ENCODE measurements at regions not wholly inside any gene's neighbourhood (a gene's known extent, or its start where the extent isn't known, plus 50 kb on each side); places are given as distances from the start of the nearest gene placed in this dataset.
"Not testable (repeated sequence)": the region's sequence is repeated elsewhere in the genome, so short reads cannot be mapped to it uniquely, and the experiment has no call there.

- no peak for DNase-seq (ENCODE audit: low read depth in 4 of 4, low spot score in 1 of 4)
Observed at GRCh38 chr6:6932968-6933367, 174.8 kb upstream of the RREB1 start.

GRCh38 chr6:6940031-6941025 is 167.4 kb upstream of the RREB1 start:
- DNase-seq (ENCODE audit: low read depth in 4 of 4, low spot score in 1 of 4) = no peak

- no peak for DNase-seq (ENCODE audit: low read depth in 4 of 4, low spot score in 1 of 4)
Observed at GRCh38 chr6:6941201-6941600, 166.6 kb upstream of the RREB1 start.

- no peak for DNase-seq (ENCODE audit: low read depth in 4 of 4, low spot score in 1 of 4)
Observed at GRCh38 chr6:6942091-6942490, 165.7 kb upstream of the RREB1 start.

GRCh38 chr6:6942831-6943230 is 164.9 kb upstream of the RREB1 start:
- no peak for DNase-seq (ENCODE audit: low read depth in 4 of 4, low spot score in 1 of 4)

- no peak for DNase-seq (ENCODE audit: low read depth in 4 of 4, low spot score in 1 of 4)
Observed at GRCh38 chr6:6943421-6943820, 164.3 kb upstream of the RREB1 start.

- no peak for DNase-seq (ENCODE audit: low read depth in 4 of 4, low spot score in 1 of 4)
Observed at GRCh38 chr6:6946206-6947155, 161.3 kb upstream of the RREB1 start.

GRCh38 chr6:6950373-6951145 is 157.2 kb upstream of the RREB1 start:
- no peak for DNase-seq (ENCODE audit: low read depth in 4 of 4, low spot score in 1 of 4)

GRCh38 chr6:6951355-6951754 is 156.4 kb upstream of the RREB1 start:
- DNase-seq (ENCODE audit: low read depth in 4 of 4, low spot score in 1 of 4) = no peak

- no peak for DNase-seq (ENCODE audit: low read depth in 4 of 4, low spot score in 1 of 4)
Observed at GRCh38 chr6:6952484-6952883, 155.3 kb upstream of the RREB1 start.

- not testable (repeated sequence) for DNase-seq (ENCODE audit: low read depth in 4 of 4, low spot score in 1 of 4)
Observed at GRCh38 chr6:6952927-6953326, 154.8 kb upstream of the RREB1 start.

GRCh38 chr6:6960571-6961251 is 147.1 kb upstream of the RREB1 start:
- DNase-seq (ENCODE audit: low read depth in 4 of 4, low spot score in 1 of 4) = no peak

- DNase-seq (ENCODE audit: low read depth in 4 of 4, low spot score in 1 of 4) = no peak
Observed at GRCh38 chr6:6962086-6962485, 145.7 kb upstream of the RREB1 start.

GRCh38 chr6:6962699-6963098 is 145.1 kb upstream of the RREB1 start:
- no peak for DNase-seq (ENCODE audit: low read depth in 4 of 4, low spot score in 1 of 4)

- DNase-seq (ENCODE audit: low read depth in 4 of 4, low spot score in 1 of 4) = not testable (repeated sequence)
Observed at GRCh38 chr6:6963390-6963789, 144.4 kb upstream of the RREB1 start.

- DNase-seq (ENCODE audit: low read depth in 4 of 4, low spot score in 1 of 4) = no peak
Observed at GRCh38 chr6:6964675-6965074, 143.1 kb upstream of the RREB1 start.

- no peak for DNase-seq (ENCODE audit: low read depth in 4 of 4, low spot score in 1 of 4)
Observed at GRCh38 chr6:6966127-6966526, 141.6 kb upstream of the RREB1 start.

- DNase-seq (ENCODE audit: low read depth in 4 of 4, low spot score in 1 of 4) = no peak
Observed at GRCh38 chr6:6966569-6966968, 141.2 kb upstream of the RREB1 start.

GRCh38 chr6:6968357-6968730 is 139.4 kb upstream of the RREB1 start:
- DNase-seq (ENCODE audit: low read depth in 4 of 4, low spot score in 1 of 4) = no peak

GRCh38 chr6:6968731-6969552 is 138.8 kb upstream of the RREB1 start:
- DNase-seq (ENCODE audit: low read depth in 4 of 4, low spot score in 1 of 4) = no peak
